Smooth muscle cell (in vitro differentiated cells): ENCODE measurements at regions not wholly inside any gene's neighbourhood (a gene's known extent, or its start where the extent isn't known, plus 50 kb on each side); places are given as distances from the start of the nearest gene placed in this dataset.
"Not testable (repeated sequence)": the region's sequence is repeated elsewhere in the genome, so short reads cannot be mapped to it uniquely, and the experiment has no call there.

ENCODE experiments used
- DNase-seq: peaks from one replicate; lab custom pipeline; 2025; ENCODE audit not compliant: unreplicated experiment; lab: John Stamatoyannopoulos, UW
- H2AFZ ChIP-seq: fragments of 200-600 bp; sonication (generic); 2 replicates; pipeline ENCODE4 v1.6.0; 2016; ENCODE audit warnings: antibody characterized with exemption, low read depth, mild to moderate bottlenecking
- H3F3A ChIP-seq: fragments of 200-600 bp; sonication (generic); 2 replicates; pipeline ENCODE4 v1.6.0; 2017; ENCODE audit warnings: antibody characterized with exemption, low read depth
- H3K27ac ChIP-seq: fragments of 200-600 bp; sonication (generic); 2 replicates; pipeline ENCODE4 v1.5.1; 2016; ENCODE audit warnings: low read depth, mild to moderate bottlenecking
- H3K27me3 ChIP-seq: fragments of 200-600 bp; sonication (generic); 2 replicates; pipeline ENCODE4 v1.6.1; 2016; ENCODE audit warnings: low read depth, mild to moderate bottlenecking
- H3K36me3 ChIP-seq: fragments of 200-600 bp; sonication (generic); 2 replicates; pipeline ENCODE4 v1.5.1; 2016; ENCODE audit warnings: low read depth
- H3K4me1 ChIP-seq: fragments of 200-600 bp; sonication (generic); 2 replicates; pipeline ENCODE4 v1.5.1; 2016; ENCODE audit warnings: low read depth
- H3K4me2 ChIP-seq: fragments of 200-600 bp; sonication (generic); 2 replicates; pipeline ENCODE4 v1.6.0; 2016; ENCODE audit warnings: mild to moderate bottlenecking
- H3K4me3 ChIP-seq: fragments of 200-600 bp; sonication (generic); 2 replicates; pipeline ENCODE4 v1.5.1; 2016; ENCODE audit warnings: mild to moderate bottlenecking
- H3K79me2 ChIP-seq: fragments of 200-600 bp; sonication (generic); 2 replicates; pipeline ENCODE4 v1.6.0; 2016; ENCODE audit warnings: low read depth, mild to moderate bottlenecking
- H3K9ac ChIP-seq: fragments of 200-600 bp; sonication (generic); 2 replicates; pipeline ENCODE4 v1.6.0; 2016; ENCODE audit warnings: low read depth
- H3K9me3 ChIP-seq: fragments of 200-600 bp; sonication (generic); replicated peaks from 2 replicates; pipeline ENCODE4 v1.5.1; 2016; ENCODE audit warnings: low read depth
- H4K20me1 ChIP-seq: fragments of 200-600 bp; sonication (generic); 2 replicates; pipeline ENCODE4 v1.6.0; 2016; ENCODE audit warnings: low read depth
- CTCF ChIP-seq: fragments of 200-600 bp; sonication (generic); IDR thresholded peaks from 2 replicates; pipeline ENCODE4 v1.5.1; 2017; ENCODE audit warnings: borderline replicate concordance, mild to moderate bottlenecking, antibody characterized with exemption; ENCODE audit not compliant: insufficient read depth, poor library complexity, severe bottlenecking
- WGBS: methylation state at CpG from one replicate; pipeline ENCODE4 v1.1.7; 2016; ENCODE audit warnings: low lambda C conversion rate; 5-methylcytosine and 5-hydroxymethylcytosine counted together

GRCh38 chrX:107374132-107374531 lies 75.3 kb upstream of the FRMPD3 start:
- TF ChIP-seq CTCF, result no peak
- Histone ChIP-seq H3K9me3 (no peaks in the 10 kb centered on the region), H3K36me3 (no peaks in the 10 kb centered on the region), H3K4me3 (no peak overlapping the region), H3K9ac (no peak overlapping the region), H4K20me1 (no peaks in the 10 kb centered on the region), H3K4me2 (no peak overlapping the region), H3K27me3 (no peaks in the 10 kb centered on the region), H3K4me1 (no peaks in the 10 kb centered on the region), H3K27ac (no peak overlapping the region), H3F3A (no peaks in the 10 kb centered on the region), H3K79me2 (no peaks in the 10 kb centered on the region), H2AFZ (no peak overlapping the region)
- no peak for DNase-seq
- 71% methylated on average over 2 of the region's 2 CpGs for WGBS

GRCh38 chrX:107374831-107375230 lies 74.6 kb upstream of the FRMPD3 start:
- no peak overlapping the region for H3K9ac ChIP-seq
- no peaks in the 10 kb centered on the region for H3F3A ChIP-seq
- H3K27ac ChIP-seq, result no peak overlapping the region
- no peaks in the 10 kb centered on the region for H3K79me2 ChIP-seq
- H3K4me3 ChIP-seq, result no peak overlapping the region
- H3K9me3 ChIP-seq, result no peaks in the 10 kb centered on the region
- no peak for DNase-seq
- H3K36me3 ChIP-seq, result no peaks in the 10 kb centered on the region
- H3K4me2 ChIP-seq, result no peak overlapping the region
- no peaks in the 10 kb centered on the region for H3K27me3 ChIP-seq
- TF ChIP-seq CTCF, result no peak
- H3K4me1 ChIP-seq, result no peaks in the 10 kb centered on the region
- no peak overlapping the region for H2AFZ ChIP-seq
- H4K20me1 ChIP-seq, result no peaks in the 10 kb centered on the region

GRCh38 chrX:107376186-107376585 lies 73.3 kb upstream of the FRMPD3 start:
- not testable (repeated sequence) for DNase-seq, H3K9ac ChIP-seq, H4K20me1 ChIP-seq, H3K9me3 ChIP-seq, H3K27ac ChIP-seq, H3F3A ChIP-seq, H3K4me2 ChIP-seq, H3K4me1 ChIP-seq, H3K27me3 ChIP-seq, H3K36me3 ChIP-seq, H2AFZ ChIP-seq, H3K79me2 ChIP-seq, H3K4me3 ChIP-seq

- Histone ChIP-seq H3F3A (no peaks in the 10 kb centered on the region), H3K27me3 (no peaks in the 10 kb centered on the region), H3K4me1 (no peaks in the 10 kb centered on the region), H4K20me1 (no peaks in the 10 kb centered on the region), H3K9me3 (no peaks in the 10 kb centered on the region), H3K9ac (no peak overlapping the region), H3K27ac (no peak overlapping the region), H3K36me3 (no peaks in the 10 kb centered on the region), H2AFZ (no peak overlapping the region), H3K4me3 (no peak overlapping the region), H3K4me2 (no peak overlapping the region), H3K79me2 (no peaks in the 10 kb centered on the region)
- no peak for TF ChIP-seq CTCF
- DNase-seq, result no peak
- WGBS, result 80% methylated on average over 8 of the region's 8 CpGs
Observed at GRCh38 chrX:107384397-107385105, 64.9 kb upstream of the FRMPD3 start.
